IPS-NIHi11 (cell line): ENCODE measurements at regions not wholly inside any gene's neighbourhood (a gene's known extent, or its start where the extent isn't known, plus 50 kb on each side); places are given as distances from the start of the nearest gene placed in this dataset.
A peak's percentile ranks its signal among the peaks of the same experiment; 100 is the strongest.

Experiments
- DNase-seq: peaks from one replicate; pipeline ENCODE4 v3.0.0; 2012; ENCODE audit warnings: mixed read lengths, low spot score

DNA sequence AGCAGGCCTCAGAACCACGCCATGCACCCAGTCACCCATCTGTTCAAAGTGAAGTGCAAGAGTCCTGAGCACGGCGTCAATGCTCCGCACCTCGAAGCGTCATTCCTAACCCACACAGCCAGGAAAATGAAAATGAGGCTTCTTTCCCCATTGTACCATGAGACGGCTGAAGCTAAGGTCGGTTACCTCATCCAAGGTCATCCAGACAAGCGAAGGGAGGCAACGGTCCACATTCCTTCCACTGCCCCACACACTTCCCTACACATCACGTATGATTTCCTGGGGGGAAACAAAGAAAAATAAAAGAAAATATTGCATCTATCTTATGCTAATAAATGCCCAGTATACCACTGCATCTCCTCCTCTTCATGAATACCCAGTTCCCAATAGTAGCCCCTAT is 113.5 kb upstream of the RAB6C start:
- DNase-seq, result no peak

DNA sequence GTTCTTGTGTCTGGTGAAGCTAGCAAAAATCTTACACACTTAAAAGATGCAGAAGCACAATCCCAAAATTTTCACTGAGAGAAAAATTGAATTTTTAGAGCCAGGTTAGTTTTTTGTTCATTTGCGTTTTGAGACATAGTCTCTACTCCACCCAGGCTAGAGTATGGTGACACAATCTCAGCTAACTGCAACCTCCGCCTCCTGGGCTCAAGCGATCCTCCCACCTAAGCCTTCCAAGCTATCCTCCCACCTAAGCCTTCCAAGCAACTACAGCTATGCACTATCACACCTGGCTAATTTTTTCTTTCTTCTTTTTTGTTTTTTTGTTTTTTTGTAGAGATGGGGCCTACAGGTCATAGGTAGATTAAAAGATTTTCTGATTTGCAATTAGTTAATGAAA is 113.1 kb upstream of the RAB6C start:
- no peak for DNase-seq

DNA sequence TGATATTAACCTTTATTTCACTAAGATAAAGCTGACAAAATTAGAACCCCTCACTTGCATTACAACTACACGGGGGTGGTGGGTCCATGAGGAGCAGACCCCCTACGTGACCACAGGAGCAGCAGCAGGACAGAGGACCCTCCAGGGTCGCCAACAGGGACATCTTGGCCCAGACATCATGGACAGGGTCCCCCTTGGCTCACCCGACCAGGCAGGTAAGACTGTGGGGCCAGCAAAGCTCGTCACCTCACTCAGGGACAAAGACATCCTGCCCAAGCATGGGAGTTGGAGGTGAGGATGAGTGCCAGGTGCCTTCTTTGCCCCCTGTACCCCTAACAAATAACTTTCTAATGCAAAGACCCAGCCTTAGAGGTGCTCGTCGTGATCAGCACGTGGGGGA is 111.3 kb upstream of the RAB6C start:
- DNase-seq, result no peak

DNA sequence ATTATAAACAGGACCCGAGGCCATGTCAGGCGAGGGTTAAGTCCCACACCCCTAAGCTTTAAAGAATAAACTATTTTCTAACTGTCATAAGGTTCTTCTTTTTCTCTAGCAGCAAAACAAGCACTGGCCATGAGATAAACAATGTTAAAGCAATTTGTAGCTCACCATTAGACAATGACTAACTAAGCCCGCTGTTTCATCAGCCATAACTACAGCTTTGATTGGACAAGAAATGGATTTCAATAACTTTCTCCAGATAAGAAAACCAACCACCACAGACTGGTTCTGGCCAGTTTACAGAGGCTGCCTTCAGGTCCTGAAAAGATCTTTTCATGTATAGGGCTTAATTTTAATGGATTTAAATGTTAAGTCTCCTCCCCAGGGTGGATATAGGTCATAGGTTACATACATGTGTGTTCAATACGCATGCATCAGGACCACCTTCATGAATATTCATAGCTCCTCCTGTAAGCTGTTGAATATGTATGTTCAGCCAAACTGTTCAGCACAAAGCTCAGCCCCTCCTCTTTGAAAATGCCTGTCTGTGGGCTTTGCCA is 108.7 kb upstream of the RAB6C start:
- DNase-seq, result no peak

DNA sequence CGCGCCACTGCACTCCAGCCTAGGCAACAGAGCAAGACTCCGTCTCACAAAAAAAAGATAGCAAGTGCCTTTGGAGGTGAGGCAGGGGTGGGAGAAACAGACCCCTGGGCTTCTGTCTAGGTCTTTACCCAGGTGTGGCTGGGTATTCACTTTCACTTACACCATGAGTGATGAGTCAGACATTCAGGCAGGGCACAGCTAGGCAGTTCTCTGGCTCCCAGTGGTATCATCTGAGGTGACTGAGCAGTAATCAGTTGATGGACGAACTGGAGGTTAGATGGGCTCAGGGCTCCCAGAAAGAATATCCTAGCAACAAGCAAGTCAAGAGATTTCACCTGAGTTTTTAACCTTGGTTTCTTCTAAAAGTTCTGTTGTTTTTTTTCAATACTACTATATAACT is 107.0 kb upstream of the RAB6C start:
- no peak for DNase-seq

DNA sequence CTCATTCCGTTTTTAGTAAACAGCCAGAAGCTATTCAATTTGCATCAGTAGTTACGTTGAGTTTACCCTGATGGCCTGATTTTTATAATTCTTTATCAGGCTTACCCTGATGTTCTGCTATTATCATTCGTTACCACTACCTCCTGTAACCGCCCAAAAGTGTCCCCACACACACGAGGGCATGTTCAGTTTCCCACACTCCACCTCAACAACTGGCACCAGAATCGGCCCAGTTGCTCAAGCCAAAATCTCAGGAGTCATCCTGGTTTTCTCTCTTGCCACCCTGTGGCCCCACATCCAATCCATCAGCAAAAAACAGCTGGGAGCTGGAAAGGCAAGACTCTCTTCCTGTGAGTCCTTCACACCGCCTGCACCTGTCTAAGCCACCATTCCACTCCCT is 102.9 kb upstream of the RAB6C start:
- no peak for DNase-seq

DNA sequence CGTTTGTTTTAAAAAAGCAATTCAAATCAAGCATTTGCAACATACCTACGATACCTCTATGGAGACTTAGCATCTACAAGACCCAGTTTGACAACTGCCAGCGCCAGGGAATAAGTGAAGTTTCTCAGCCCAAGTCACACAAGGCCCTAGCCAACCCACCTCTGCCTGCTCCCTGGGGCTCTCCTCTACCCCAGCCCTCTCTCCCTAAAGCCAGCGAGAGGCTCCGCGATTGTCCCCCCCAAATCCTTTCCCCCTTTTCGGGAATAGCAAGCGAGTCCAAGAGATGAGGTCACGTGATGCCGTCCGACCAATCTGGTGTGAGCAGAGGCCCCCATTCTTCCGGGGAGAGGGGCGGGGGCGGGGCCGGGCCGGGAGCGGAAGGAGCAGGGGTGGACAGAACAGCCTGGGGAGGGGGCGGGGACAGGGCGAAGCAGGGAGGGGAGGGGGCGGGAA is 102.2 kb upstream of the RAB6C start:
- peak; percentile 97 for DNase-seq

DNA sequence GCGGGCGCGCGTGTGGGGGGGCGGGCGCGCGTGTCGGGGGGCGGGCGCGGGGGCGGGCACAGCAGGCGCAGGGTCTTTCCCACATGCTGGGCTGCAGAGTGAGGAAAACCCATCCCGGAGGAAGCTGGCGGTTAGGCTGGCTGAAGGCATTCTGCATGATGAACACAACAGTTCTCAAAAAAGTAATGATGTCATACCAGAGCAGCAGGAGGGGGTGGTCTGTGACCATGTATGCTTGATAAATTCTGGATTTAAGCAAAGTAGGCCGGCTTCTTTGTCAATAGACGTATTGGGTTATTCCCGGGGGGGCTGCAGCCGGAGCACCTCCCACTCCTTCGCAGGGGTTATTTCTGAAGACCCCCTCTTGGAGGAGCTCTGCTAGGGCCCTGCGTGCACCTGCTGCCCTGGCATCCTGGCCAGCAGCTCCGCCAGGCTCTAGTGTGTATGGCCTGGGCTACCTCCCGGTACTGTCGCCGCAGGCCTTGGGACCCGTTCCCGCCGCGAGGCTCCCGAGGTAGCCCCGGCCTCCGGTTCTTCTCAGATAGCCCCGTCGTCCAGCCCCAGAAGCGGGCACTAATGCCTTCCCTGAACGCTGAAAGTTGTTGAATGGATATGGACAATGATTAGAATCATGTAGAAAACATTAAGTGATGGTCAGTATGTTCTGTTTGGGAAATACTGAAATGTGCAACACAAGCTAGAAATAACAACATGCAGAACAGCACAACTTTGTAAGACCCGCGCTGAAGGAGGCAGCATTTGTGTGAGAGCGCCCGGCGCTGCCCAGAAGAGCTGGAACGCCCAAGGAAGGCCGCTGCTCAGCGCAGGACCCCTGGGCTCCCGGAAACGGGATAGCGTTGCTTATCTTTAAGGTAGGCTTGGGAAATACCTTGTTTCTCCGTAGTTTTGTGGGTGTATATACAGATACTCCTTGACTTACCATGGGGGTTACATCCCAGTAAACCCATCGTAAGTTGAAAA is 101.4 kb upstream of the RAB6C start:
- peak; percentile 49 for DNase-seq

DNA sequence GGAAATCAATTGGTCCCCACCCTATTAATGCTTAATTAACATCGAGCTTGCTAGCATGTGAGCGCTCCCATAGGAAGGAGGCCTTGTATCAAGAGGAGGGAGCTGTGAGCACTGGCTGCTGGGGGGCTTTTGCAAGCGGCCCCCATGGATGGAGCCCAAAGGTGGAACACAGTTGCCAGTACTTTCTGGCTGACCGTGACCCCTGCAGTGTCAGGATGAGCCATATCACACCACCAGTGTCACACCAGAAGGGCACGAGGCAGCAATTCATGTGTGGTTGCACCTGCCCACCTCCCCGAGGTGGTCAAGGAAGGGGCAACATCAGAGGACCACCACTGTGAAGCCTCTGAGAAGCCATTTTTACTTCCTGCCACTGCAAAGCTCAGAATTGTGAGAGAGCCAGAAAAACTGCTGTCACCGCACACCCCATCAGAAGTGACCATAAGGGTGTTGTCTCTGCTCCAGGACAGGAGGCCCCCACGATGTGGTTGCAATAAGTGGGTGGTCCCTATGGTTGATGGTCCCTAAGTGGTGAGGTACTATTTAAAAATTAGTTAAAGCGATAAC is 99.8 kb upstream of the RAB6C start:
- no peak for DNase-seq

DNA sequence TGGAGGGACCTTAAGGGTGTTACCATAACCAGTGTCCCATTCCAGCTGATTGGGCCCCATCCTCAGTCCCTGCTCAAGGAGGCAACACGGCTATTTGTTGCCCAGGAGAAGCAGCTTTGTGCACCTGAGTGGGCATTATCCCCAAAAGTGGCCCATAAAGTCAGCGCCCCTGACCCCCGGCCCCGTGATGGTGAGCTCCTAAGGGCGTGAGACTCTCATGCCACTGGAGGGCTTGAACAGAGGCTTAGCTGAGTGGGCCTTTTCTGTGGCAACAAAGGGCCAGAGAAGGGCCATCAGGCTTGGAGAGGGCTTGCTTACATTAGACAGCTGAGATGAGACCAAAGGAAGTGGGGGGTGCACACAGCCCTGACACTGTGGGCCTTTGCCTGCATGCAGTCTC is 99.2 kb upstream of the RAB6C start:
- DNase-seq, result no peak

DNA sequence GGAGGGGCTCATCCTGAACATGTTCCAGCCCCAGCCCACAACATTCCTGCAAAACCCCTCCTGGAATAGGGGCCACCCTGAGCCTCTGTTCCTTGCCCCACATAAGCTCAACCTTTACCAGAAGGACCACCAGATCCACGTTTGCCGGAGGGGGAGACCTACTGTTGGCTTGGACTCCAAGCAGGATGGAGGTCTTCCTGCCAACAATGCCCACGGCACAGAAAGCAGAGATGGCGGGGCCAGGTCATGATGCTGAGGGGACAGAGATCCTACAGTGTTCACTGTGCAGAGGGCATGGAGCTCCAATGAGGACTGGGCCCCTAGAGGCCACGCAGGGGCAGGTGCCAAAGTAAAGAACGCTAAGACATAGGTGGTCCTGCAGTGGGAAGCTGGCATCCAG is 98.5 kb upstream of the RAB6C start:
- DNase-seq, result no peak

DNA sequence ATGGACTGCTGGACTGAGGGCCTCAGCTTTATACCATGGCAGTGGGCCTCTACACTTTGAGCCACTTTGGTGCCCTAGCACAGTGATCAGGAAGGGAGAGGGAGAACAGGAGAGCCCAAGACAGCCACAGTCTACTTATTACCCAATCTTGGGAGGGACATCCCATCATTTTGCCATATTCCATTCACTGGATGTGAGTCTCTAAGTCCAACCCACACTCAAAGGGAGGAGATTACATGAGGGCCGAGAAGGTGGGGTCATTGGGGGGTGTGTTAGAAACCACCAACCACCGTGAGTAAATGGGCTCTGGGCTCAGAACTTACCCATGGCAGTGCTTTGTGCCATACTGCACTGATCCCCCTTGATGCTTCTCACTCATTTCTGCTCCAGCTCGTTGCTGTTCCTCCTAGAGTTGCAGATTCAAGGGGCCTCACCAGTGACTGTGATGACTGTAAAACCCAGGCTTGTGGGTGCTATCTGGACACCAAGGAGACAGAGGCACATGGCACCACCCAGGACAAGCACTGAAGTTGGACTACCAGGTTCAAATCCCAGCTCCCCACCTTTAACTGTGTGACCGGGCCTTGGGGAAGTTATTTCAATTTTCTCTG is 97.6 kb upstream of the RAB6C start:
- DNase-seq, result no peak

DNA sequence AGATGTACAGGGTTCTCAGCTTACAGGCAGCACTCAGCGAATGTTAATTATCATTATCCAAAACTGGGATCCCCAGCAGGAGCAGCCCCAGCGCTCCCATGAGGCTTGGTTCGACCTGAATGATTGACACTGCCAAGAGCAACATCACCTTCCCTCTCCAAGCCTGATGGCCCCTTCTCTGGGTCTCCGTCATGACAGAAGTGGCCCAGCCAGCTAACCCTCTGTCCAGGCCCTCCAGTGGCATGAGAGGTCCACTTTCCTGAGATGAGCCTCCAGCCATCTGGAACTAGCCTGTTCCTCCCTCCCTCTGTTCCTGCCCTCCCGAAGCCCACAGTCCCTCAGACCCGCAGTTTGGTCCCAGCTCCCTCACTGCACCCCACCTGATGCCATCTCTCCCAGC is 97.0 kb upstream of the RAB6C start:
- DNase-seq, result no peak

DNA sequence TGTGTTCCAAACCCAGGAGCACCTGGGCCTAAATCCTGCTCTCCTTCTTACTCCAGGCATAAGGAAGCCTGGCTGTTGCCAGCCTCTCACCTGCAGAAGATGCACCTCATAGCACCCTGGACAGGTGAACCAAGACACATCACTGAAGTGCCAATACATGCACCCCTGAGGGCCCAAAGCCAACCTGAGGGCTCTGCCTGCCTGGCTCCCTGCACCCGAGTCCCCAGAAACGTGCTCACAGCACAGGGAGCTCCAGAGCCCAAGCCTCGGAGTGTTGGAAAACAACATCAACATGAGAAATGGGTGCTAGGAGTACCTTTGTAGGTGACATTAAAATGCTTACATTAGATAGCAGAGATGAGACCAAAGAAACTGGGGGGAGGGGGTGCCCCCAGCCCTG is 96.3 kb upstream of the RAB6C start:
- no peak for DNase-seq

DNA sequence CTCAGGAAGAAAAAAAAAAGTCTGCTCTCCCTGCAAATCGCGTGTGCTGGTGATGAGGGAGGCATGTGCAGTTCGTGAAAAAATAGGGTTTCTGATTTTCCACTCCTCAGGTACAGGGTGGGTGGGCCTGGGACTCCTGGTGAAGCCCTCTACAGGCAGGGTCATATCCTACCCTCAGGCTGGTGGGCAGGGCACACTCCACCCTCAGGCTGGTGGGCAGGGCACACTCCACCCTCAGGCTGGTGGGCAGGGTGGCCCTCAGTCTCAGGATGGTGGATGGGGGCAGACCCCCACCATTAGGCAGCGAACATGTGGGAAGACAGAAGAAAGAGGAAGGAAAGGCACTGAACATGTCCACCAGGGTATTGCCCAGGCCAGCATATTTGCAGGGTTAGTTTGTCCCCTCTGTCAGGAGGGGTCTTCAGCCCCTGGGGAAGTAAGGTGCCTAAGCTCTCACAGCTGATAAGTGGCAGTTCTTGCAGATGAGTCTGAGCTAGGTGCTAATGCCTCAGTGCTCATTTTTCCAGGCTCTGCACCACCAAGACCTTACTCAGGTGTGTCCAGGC is 95.2 kb upstream of the RAB6C start:
- no peak for DNase-seq

DNA sequence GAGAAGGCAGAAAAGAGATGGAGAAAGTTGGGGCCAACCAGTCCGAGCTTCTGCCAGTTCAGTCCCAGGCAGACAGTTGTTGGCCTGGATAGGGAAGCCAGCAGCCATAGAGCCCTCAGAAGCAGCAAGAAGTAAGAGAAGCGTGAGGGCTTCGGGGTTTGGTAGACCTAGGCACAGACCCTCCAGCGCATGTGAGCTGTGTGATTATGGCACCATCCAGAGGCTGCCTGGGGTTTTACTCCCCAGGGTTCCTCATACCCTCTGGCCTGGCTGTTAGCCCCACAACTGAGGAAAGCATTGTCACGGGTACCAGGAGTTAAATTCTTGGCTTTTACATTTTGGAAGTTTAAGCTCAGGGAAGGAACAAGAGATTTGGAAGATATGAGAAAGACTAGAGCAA is 93.7 kb upstream of the RAB6C start:
- DNase-seq, result peak; percentile 47

DNA sequence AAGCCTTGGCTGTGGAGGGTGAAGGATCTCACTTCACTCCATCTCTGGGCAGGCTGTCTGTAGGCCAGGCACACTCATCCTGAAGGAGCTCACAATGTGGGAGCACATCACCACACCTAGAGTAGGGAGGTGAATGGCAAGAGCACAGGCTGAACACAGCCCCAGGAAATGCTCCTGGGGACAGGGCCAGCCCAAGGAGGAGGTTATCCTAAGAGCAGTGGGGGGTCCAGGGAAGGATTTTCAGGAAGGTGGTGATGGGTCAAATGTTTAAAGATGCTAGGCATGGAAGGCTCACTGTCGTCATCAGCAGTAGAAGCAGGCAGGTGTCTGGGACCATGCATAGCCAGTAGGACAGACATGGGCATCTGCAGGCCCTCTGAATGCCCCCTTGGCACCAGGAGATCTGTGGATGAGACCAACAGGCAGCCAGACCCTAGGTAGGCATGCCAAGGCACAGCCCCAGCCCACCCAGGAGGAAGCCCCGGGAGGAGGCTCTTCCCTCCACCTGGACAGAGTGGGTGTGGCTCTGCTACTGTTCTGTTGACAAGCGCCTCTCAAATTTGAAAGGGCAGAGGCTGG is 91.7 kb upstream of the RAB6C start:
- no peak for DNase-seq

DNA sequence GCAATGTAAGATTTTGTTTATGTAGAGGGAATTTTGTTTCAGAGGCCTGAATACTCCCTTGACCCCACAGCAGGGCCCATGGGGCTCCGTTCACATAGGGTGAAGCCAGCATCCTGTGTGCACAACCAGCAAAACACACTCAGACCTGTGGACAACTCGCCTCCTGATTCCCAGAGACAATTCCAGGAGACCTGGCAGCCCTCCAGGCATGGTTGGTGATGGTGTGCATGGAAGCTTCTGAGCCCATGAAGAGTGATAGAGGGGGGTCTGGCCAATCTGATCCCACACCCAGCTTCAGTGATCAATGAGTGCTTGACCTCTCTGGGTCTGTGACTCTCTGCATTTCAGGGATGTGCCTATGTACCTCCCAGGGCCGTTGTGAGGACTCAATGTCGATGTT is 91.0 kb upstream of the RAB6C start:
- no peak for DNase-seq

DNA sequence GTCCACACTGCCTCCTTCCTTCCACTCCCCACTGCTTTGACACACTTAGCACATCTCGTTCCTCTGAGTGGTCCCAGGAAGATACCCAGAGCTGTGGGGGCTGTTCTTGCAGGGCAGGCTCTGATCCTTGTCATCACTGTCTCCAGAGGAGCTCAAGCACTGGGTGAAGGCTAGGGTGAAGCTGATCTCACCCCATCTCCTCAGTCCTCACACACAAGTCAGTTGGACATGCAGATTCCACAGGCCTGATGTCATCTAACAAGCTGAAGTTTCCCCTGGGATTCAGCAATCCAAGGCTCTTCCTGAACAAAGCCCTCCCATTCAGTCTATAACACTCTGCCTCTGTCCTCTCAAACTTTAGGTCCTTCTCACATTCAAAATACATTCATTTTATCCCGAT is 90.6 kb upstream of the RAB6C start:
- DNase-seq, result no peak

DNA sequence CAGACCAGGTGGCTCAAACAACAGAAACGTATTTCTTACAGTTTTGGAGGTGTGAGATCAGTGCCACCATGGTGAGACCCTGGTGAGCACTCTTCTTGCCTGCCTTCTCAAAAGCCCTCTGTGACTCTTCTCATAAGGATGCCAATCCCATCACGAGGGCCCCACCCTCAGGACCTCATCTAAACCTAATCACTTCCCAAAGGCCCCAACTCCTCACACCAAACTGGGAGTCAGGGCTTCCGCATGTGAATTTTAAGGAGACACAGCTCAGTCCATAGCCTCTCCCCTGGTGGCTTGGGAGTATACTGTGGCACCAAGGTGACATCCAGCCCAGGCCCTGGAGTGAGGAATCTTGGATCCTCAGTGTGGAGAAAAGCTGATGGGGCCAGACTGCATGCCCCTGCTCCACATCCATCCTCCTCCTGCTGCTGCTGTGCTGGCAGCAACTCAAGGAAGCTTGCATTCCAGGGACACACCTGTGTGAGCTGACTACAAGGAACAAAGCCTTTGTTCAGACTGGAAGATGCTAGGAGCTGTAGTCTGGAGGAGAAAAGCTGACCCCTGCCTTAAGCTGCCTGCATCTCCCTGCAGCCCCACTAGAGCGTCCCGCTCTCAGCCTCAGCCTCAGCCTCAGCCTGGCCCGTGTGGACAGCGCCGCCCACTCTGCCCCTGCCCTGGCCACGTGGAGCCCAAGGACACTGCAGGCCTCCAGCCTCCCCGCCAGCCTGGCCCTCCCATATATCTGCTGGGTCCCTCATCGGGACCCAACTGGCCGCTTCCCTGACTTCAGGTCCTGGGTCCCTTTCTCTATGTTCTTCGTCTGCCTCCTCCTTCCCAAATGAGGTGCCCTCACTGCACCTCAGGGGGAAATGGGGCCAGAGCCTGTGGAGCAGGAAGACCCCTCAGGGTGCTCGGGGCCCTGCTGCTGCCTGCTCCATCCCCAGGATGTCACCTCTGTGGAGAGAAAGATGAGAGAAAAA is 87.8 kb upstream of the RAB6C start:
- DNase-seq, result peak; percentile 48

DNA sequence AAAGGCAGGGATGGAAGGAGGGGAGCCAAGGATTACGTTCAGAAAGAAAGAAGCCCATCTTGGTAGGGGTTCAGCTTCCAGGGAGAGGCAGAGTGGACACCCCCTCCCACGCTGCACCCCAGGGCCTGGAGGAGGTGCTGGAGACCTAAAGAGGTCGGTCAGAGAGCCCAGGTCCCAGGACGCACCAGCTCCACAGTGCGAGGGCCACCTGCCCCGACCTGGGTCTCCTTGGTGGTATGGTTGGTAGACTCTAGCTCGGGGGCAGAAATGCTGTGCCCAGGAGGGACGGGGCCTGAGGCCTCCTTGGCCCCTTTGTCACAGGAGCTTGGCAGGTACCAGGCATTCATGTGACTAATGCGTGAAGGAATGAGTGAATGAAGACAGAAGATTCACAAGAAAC is 87.1 kb upstream of the RAB6C start:
- DNase-seq, result no peak
